CD8-positive, alpha-beta memory T cell (primary cell): ENCODE measurements at regions not wholly inside any gene's neighbourhood (a gene's known extent, or its start where the extent isn't known, plus 50 kb on each side); places are given as distances from the start of the nearest gene placed in this dataset.

Source experiments
- CTCF ChIA-PET: fragments of 350-600 bp; sonication (Branson Sonifier 250); formaldehyde crosslinking; loops from one replicate; lab custom pipeline; 2021; ENCODE audit warnings: antibody characterized with exemption; lab: Charles Lee
- POLR2A ChIA-PET: fragments of 350-600 bp; sonication (Branson Sonifier 250); formaldehyde crosslinking; loops from one replicate; lab custom pipeline; 2021; ENCODE audit warnings: antibody characterized with exemption; lab: Charles Lee
- DNase-seq, 5 donors: peaks; one replicate each; pipeline versions ENCODE4 v3.0.0 to v3.0.0-alpha.2; 2020 to 2022; ENCODE audit warnings: mixed read lengths in 1 of 5
- H3K27ac ChIP-seq: one replicate; pipeline ENCODE4 v1.7.0; 2013; ENCODE audit warnings: low read depth, mild to moderate bottlenecking, low read length, moderate library complexity
- H3K27me3 ChIP-seq: 2 replicates; pipeline ENCODE4 v1.7.0; 2013; ENCODE audit warnings: low read length, mild to moderate bottlenecking; ENCODE audit not compliant: insufficient read depth, poor library complexity, severe bottlenecking
- H3K36me3 ChIP-seq: 2 replicates; pipeline ENCODE4 v1.7.0; 2013; ENCODE audit warnings: mild to moderate bottlenecking, low read length, moderate library complexity; ENCODE audit not compliant: insufficient read depth
- H3K4me1 ChIP-seq: 2 replicates; pipeline ENCODE4 v1.7.0; 2013; ENCODE audit warnings: mild to moderate bottlenecking, low read length, moderate library complexity; ENCODE audit not compliant: insufficient read depth
- H3K4me3 ChIP-seq: 2 replicates; pipeline ENCODE4 v1.7.0; 2013; ENCODE audit warnings: mild to moderate bottlenecking, low read length
- H3K9me3 ChIP-seq: 2 replicates; pipeline ENCODE4 v1.7.0; 2013; ENCODE audit warnings: mild to moderate bottlenecking, low read length
- H3K27ac Mint-ChIP-seq, 8 donors: one replicate each; pipeline ENCODE4 v1.8.0; 2020 to 2021; ENCODE audit warnings: mixed read lengths in 8 of 8, mild to moderate bottlenecking in 6 of 8, inconsistent platforms in 3 of 8, moderate library complexity in 3 of 8
- H3K27me3 Mint-ChIP-seq, 2 donors: one replicate each; pipeline ENCODE4 v1.8.0; 2020 to 2021; ENCODE audit warnings: mixed read lengths in 2 of 2, mild to moderate bottlenecking in 1 of 2, moderate library complexity in 1 of 2
- H3K36me3 Mint-ChIP-seq, 3 donors: one replicate each; pipeline ENCODE4 v1.8.0; 2020 to 2021; ENCODE audit warnings: mixed read lengths in 3 of 3, inconsistent platforms in 1 of 3, mild to moderate bottlenecking in 1 of 3
- H3K4me1 Mint-ChIP-seq, 3 donors: one replicate each; pipeline ENCODE4 v1.8.0; 2020 to 2021; ENCODE audit warnings: mixed read lengths in 3 of 3, inconsistent platforms in 1 of 3, mild to moderate bottlenecking in 1 of 3
- H3K4me3 Mint-ChIP-seq, 7 donors: one replicate each; pipeline ENCODE4 v1.8.0; 2020 to 2021; ENCODE audit warnings: mixed read lengths in 7 of 7, mild to moderate bottlenecking in 6 of 7, moderate library complexity in 4 of 7, inconsistent platforms in 2 of 7
- H3K9me3 Mint-ChIP-seq, 5 donors: one replicate each; pipeline ENCODE4 v1.8.0; 2020 to 2022; ENCODE audit warnings: mixed read lengths in 5 of 5, mild to moderate bottlenecking in 3 of 5, moderate library complexity in 2 of 5, inconsistent platforms in 1 of 5

GRCh38 chr3:132242790-132243189, 74.4 kb upstream of the ACP3 start:
- Mint-ChIP-seq H3K9me3 (no peaks in the 10 kb centered on the region), H3K27me3 (peaks cover 3 to 50% of the 10 kb centered on the region in 2 donors), H3K4me3 (no peak overlapping the region), H3K27ac (no peak overlapping the region), H3K36me3 (no peaks in the 10 kb centered on the region), H3K4me1 (no peaks in the 10 kb centered on the region)
- no peaks in the 10 kb centered on the region for H3K4me1 ChIP-seq
- POLR2A ChIA-PET: no interaction called here
- no peaks in the 10 kb centered on the region for H3K27me3 ChIP-seq
- H3K27ac ChIP-seq: no peak overlapping the region
- H3K4me3 ChIP-seq: no peak overlapping the region
- CTCF ChIA-PET: no interaction called here
- no peaks in the 10 kb centered on the region for H3K36me3 ChIP-seq
- no peaks in the 10 kb centered on the region for H3K9me3 ChIP-seq
- DNase-seq: no peak

- no peaks in the 10 kb centered on the region for H3K9me3 ChIP-seq
- no peak for DNase-seq
- H3K4me3 ChIP-seq: no peak overlapping the region
- Mint-ChIP-seq H3K27me3 (peaks cover 3 to 55% of the 10 kb centered on the region in 2 donors), H3K36me3 (no peaks in the 10 kb centered on the region), H3K9me3 (no peaks in the 10 kb centered on the region), H3K27ac (no peak overlapping the region), H3K4me1 (no peaks in the 10 kb centered on the region), H3K4me3 (no peak overlapping the region)
- ChIA-PET POLR2A (no interaction called here), CTCF (no interaction called here)
- H3K27me3 ChIP-seq: no peaks in the 10 kb centered on the region
- H3K4me1 ChIP-seq: no peaks in the 10 kb centered on the region
- no peaks in the 10 kb centered on the region for H3K36me3 ChIP-seq
- H3K27ac ChIP-seq: no peak overlapping the region
These were observed 71.6 kb upstream of the ACP3 start for GRCh38 chr3:132245552-132246142.

- no peaks in the 10 kb centered on the region for H3K4me1 Mint-ChIP-seq
- no peaks in the 10 kb centered on the region for H3K36me3 Mint-ChIP-seq
- peaks cover 3 to 51% of the 10 kb centered on the region in 2 donors for H3K27me3 Mint-ChIP-seq
- H3K27ac Mint-ChIP-seq: no peak overlapping the region
- ChIA-PET POLR2A (no interaction called here), CTCF (no interaction called here)
- Histone ChIP-seq H3K9me3 (no peaks in the 10 kb centered on the region), H3K4me3 (no peak overlapping the region), H3K36me3 (no peaks in the 10 kb centered on the region), H3K27ac (no peak overlapping the region), H3K27me3 (no peaks in the 10 kb centered on the region), H3K4me1 (no peaks in the 10 kb centered on the region)
- no peaks in the 10 kb centered on the region for H3K9me3 Mint-ChIP-seq
- no peak for DNase-seq
- no peak overlapping the region for H3K4me3 Mint-ChIP-seq
These were observed 71.0 kb upstream of the ACP3 start for GRCh38 chr3:132246212-132246611.

GRCh38 chr3:132247211-132247610, 70.0 kb upstream of the ACP3 start:
- no peak overlapping the region for H3K27ac Mint-ChIP-seq
- Histone ChIP-seq H3K4me1 (no peaks in the 10 kb centered on the region), H3K36me3 (no peaks in the 10 kb centered on the region), H3K27me3 (no peaks in the 10 kb centered on the region), H3K27ac (no peak overlapping the region), H3K9me3 (no peaks in the 10 kb centered on the region), H3K4me3 (no peak overlapping the region)
- H3K9me3 Mint-ChIP-seq: no peaks in the 10 kb centered on the region
- ChIA-PET CTCF (no interaction called here), POLR2A (no interaction called here)
- H3K4me3 Mint-ChIP-seq: no peak overlapping the region
- H3K4me1 Mint-ChIP-seq: no peaks in the 10 kb centered on the region
- DNase-seq: no peak
- no peaks in the 10 kb centered on the region for H3K36me3 Mint-ChIP-seq
- H3K27me3 Mint-ChIP-seq: peaks cover 3 to 41% of the 10 kb centered on the region in 2 donors

- no peaks in the 10 kb centered on the region for H3K9me3 Mint-ChIP-seq
- Histone ChIP-seq H3K27me3 (no peaks in the 10 kb centered on the region), H3K36me3 (no peaks in the 10 kb centered on the region), H3K4me3 (no peak overlapping the region), H3K27ac (no peak overlapping the region), H3K4me1 (no peaks in the 10 kb centered on the region), H3K9me3 (no peaks in the 10 kb centered on the region)
- ChIA-PET CTCF (no interaction called here), POLR2A (no interaction called here)
- no peaks in the 10 kb centered on the region for H3K36me3 Mint-ChIP-seq
- no peak overlapping the region for H3K4me3 Mint-ChIP-seq
- H3K27ac Mint-ChIP-seq: peak overlapping the region in 1 of 8 donors; percentile 32
- no peak for DNase-seq
- H3K27me3 Mint-ChIP-seq: peaks cover 3 to 36% of the 10 kb centered on the region in 2 donors
- H3K4me1 Mint-ChIP-seq: no peaks in the 10 kb centered on the region
These were observed 68.7 kb upstream of the ACP3 start for GRCh38 chr3:132248490-132248889.

- Mint-ChIP-seq H3K4me1 (no peaks in the 10 kb centered on the region), H3K27me3 (peaks cover 3 to 16% of the 10 kb centered on the region in 2 donors), H3K36me3 (no peaks in the 10 kb centered on the region), H3K27ac (no peak overlapping the region), H3K9me3 (no peaks in the 10 kb centered on the region), H3K4me3 (no peak overlapping the region)
- H3K4me1 ChIP-seq: no peaks in the 10 kb centered on the region
- DNase-seq: peak in 1 of 5 donors; percentile 1
- H3K27ac ChIP-seq: no peak overlapping the region
- H3K36me3 ChIP-seq: no peaks in the 10 kb centered on the region
- ChIA-PET CTCF (no interaction called here), POLR2A (no interaction called here)
- H3K4me3 ChIP-seq: no peak overlapping the region
- no peaks in the 10 kb centered on the region for H3K9me3 ChIP-seq
- H3K27me3 ChIP-seq: no peaks in the 10 kb centered on the region
These were observed 63.8 kb upstream of the ACP3 start for GRCh38 chr3:132253262-132253878.

GRCh38 chr3:132254076-132254755, 63.0 kb upstream of the ACP3 start:
- POLR2A ChIA-PET: no interaction called here
- CTCF ChIA-PET: no interaction called here
- Histone ChIP-seq H3K4me1 (no peaks in the 10 kb centered on the region), H3K36me3 (no peaks in the 10 kb centered on the region), H3K9me3 (no peaks in the 10 kb centered on the region), H3K4me3 (no peak overlapping the region), H3K27me3 (no peaks in the 10 kb centered on the region), H3K27ac (no peak overlapping the region)
- H3K4me1 Mint-ChIP-seq: no peaks in the 10 kb centered on the region
- H3K9me3 Mint-ChIP-seq: no peaks in the 10 kb centered on the region
- no peaks in the 10 kb centered on the region for H3K36me3 Mint-ChIP-seq
- no peak overlapping the region for H3K4me3 Mint-ChIP-seq
- no peak overlapping the region for H3K27ac Mint-ChIP-seq
- H3K27me3 Mint-ChIP-seq: peaks cover 0 to 11% of the 10 kb centered on the region in 2 donors
- no peak for DNase-seq

GRCh38 chr3:132255041-132255745, 62.0 kb upstream of the ACP3 start:
- Mint-ChIP-seq H3K27ac (no peak overlapping the region), H3K36me3 (no peaks in the 10 kb centered on the region), H3K4me3 (no peak overlapping the region), H3K4me1 (no peaks in the 10 kb centered on the region), H3K9me3 (no peaks in the 10 kb centered on the region), H3K27me3 (peaks cover 0 to 5% of the 10 kb centered on the region in 2 donors)
- Histone ChIP-seq H3K4me1 (no peaks in the 10 kb centered on the region), H3K9me3 (no peaks in the 10 kb centered on the region), H3K36me3 (no peaks in the 10 kb centered on the region), H3K27me3 (no peaks in the 10 kb centered on the region), H3K4me3 (no peak overlapping the region), H3K27ac (no peak overlapping the region)
- ChIA-PET CTCF (no interaction called here), POLR2A (no interaction called here)
- no peak for DNase-seq
